DND-41 (cell line): ENCODE measurements at regions not wholly inside any gene's neighbourhood (a gene's known extent, or its start where the extent isn't known, plus 50 kb on each side); places are given as distances from the start of the nearest gene placed in this dataset.

ENCODE experiments used
- ATAC-seq: fragments of 200-7000 bp; cut with Tn5 transposase; 3 replicates; pipeline ENCODE4 v1.9.1; 2021; ENCODE audit warnings: low read depth; ENCODE audit not compliant: insufficient read depth
- DNase-seq: peaks from one replicate; pipeline ENCODE4 v3.0.0-alpha.2; 2020
- H2AFZ ChIP-seq: 2 replicates; pipeline ENCODE4 v1.6.0; 2012; ENCODE audit warnings: low read depth, low read length
- H3K27ac ChIP-seq: 2 replicates; pipeline ENCODE4 v1.5.1; 2012; ENCODE audit warnings: low read length, inconsistent platforms
- H3K27me3 ChIP-seq: fragments of 200-600 bp; sonication (generic); 2 replicates; pipeline ENCODE4 v1.6.0; 2012; ENCODE audit warnings: low read length, mild to moderate bottlenecking, inconsistent platforms; ENCODE audit not compliant: insufficient read depth, poor library complexity
- H3K36me3 ChIP-seq: 2 replicates; pipeline ENCODE4 v1.5.1; 2012; ENCODE audit warnings: low read length, inconsistent platforms; ENCODE audit not compliant: insufficient read depth
- H3K4me1 ChIP-seq: 2 replicates; pipeline ENCODE4 v1.5.1; 2012; ENCODE audit warnings: mild to moderate bottlenecking, low read length; ENCODE audit not compliant: insufficient read depth
- H3K4me2 ChIP-seq: 2 replicates; pipeline ENCODE4 v1.6.0; 2012; ENCODE audit warnings: mild to moderate bottlenecking, moderate library complexity, low read length, inconsistent platforms; ENCODE audit not compliant: insufficient read depth
- H3K4me3 ChIP-seq, 2 experiments: fragments of 200-600 bp in 1 of 2; shearing (Covaris generic) in 1 of 2; 2 replicates each; pipeline ENCODE4 v1.5.1; 2012 to 2016; ENCODE audit warnings: inconsistent platforms in 2 of 2, low read length in 2 of 2, mild to moderate bottlenecking in 2 of 2, low read depth in 1 of 2, moderate library complexity in 1 of 2
- H3K79me2 ChIP-seq: 2 replicates; pipeline ENCODE4 v1.6.0; 2012; ENCODE audit warnings: low read length, inconsistent platforms; ENCODE audit not compliant: insufficient read depth
- H3K9ac ChIP-seq: 2 replicates; pipeline ENCODE4 v1.6.0; 2012; ENCODE audit warnings: low read depth, mild to moderate bottlenecking, inconsistent platforms, low read length, moderate library complexity
- H3K9me3 ChIP-seq: 2 replicates; pipeline ENCODE4 v1.5.1; 2012; ENCODE audit warnings: low read length, moderate library complexity, mild to moderate bottlenecking, inconsistent platforms; ENCODE audit not compliant: insufficient read depth, severe bottlenecking
- H4K20me1 ChIP-seq: 2 replicates; pipeline ENCODE4 v1.6.0; 2012; ENCODE audit warnings: low read length; ENCODE audit not compliant: insufficient read depth
- EZH2 ChIP-seq: IDR thresholded peaks from 3 replicates; pipeline ENCODE4 v1.6.1; 2012; ENCODE audit warnings: borderline replicate concordance, low read depth, mild to moderate bottlenecking, moderate library complexity, low read length, inconsistent platforms; ENCODE audit not compliant: severe bottlenecking
- TF ChIP-seq, protein P1 (sequence below): IDR thresholded peaks from 2 replicates; pipeline ENCODE4 v1.5.1; 2012; ENCODE audit warnings: borderline replicate concordance, low read length, moderate library complexity, mild to moderate bottlenecking; ENCODE audit not compliant: poor library complexity, severe bottlenecking; ENCODE audit errors: extremely low read depth

DNA sequence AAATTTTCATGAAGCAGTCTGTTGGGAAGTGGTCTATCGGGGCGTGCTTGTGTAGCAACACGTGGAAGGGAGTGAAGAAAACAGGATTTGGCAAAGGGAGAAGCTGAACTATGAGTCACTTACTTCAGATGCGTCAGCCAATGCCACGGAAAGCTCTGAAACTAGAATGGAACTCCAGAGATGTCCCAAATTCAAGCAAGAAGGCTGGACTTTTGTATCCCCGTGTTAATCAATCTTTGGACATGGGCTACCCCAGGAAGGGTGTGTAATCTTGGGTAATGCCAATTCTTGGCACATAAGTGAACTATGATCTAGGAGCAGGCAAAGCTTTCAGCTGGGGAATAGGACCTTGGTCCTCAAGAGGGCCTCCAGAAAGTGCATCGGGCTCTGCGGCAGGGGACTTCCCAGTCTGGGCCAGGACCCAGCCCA lies 102.6 kb downstream of the ADSS2 start:
- no peak overlapping the region for H3K4me2 ChIP-seq
- H3K9me3 ChIP-seq: no peaks in the 10 kb centered on the region

DNA sequence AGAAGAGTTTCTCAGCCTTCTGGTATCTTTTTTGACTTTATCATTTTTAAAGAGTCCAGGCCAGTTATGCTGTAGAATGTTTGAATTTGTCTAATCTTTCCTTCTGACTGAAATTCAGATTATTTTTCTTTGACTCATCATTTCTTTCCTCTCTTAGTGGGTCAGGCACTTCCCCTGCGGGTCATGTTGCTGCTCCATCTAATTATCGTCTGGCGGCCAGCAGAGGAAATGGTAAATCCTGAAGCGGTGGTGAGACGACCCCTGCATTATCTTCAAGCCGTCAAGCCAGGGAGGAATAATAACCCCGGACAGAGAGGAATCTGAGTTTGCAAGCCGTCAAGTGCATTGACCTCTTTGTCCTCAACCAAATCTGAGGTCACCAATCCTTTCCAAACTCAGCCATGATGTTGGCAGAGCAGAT lies 102.1 kb downstream of the ADSS2 start:
- no peaks in the 10 kb centered on the region for H3K27me3 ChIP-seq
- H4K20me1 ChIP-seq: no peaks in the 10 kb centered on the region
- DNase-seq (no peak), ATAC-seq (no peak)
- no peaks in the 10 kb centered on the region for H3K79me2 ChIP-seq
- H3K27ac ChIP-seq: no peak overlapping the region
- H3K36me3 ChIP-seq: no peaks in the 10 kb centered on the region
- no peaks in the 10 kb centered on the region for H3K9me3 ChIP-seq
- TF ChIP-seq, protein P1, sequence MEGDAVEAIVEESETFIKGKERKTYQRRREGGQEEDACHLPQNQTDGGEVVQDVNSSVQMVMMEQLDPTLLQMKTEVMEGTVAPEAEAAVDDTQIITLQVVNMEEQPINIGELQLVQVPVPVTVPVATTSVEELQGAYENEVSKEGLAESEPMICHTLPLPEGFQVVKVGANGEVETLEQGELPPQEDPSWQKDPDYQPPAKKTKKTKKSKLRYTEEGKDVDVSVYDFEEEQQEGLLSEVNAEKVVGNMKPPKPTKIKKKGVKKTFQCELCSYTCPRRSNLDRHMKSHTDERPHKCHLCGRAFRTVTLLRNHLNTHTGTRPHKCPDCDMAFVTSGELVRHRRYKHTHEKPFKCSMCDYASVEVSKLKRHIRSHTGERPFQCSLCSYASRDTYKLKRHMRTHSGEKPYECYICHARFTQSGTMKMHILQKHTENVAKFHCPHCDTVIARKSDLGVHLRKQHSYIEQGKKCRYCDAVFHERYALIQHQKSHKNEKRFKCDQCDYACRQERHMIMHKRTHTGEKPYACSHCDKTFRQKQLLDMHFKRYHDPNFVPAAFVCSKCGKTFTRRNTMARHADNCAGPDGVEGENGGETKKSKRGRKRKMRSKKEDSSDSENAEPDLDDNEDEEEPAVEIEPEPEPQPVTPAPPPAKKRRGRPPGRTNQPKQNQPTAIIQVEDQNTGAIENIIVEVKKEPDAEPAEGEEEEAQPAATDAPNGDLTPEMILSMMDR: no peak
- no peak for TF ChIP-seq EZH2
- no peak overlapping the region for H2AFZ ChIP-seq
- no peak overlapping the region for H3K4me3 ChIP-seq
- H3K4me1 ChIP-seq: no peaks in the 10 kb centered on the region
- no peak overlapping the region for H3K4me2 ChIP-seq
- H3K9ac ChIP-seq: no peak overlapping the region

More for the DNA sequence above, 102.6 kb downstream of the ADSS2 start:
- Histone ChIP-seq H4K20me1 (no peaks in the 10 kb centered on the region), H3K4me3 (no peak overlapping the region), H3K36me3 (no peaks in the 10 kb centered on the region), H3K4me1 (no peaks in the 10 kb centered on the region), H3K9ac (no peak overlapping the region), H3K27me3 (no peaks in the 10 kb centered on the region), H2AFZ (no peak overlapping the region), H3K79me2 (no peaks in the 10 kb centered on the region), H3K27ac (no peak overlapping the region)
- TF ChIP-seq, protein P1: no peak
- TF ChIP-seq EZH2: no peak
- no peak for ATAC-seq
- no peak for DNase-seq

DNA sequence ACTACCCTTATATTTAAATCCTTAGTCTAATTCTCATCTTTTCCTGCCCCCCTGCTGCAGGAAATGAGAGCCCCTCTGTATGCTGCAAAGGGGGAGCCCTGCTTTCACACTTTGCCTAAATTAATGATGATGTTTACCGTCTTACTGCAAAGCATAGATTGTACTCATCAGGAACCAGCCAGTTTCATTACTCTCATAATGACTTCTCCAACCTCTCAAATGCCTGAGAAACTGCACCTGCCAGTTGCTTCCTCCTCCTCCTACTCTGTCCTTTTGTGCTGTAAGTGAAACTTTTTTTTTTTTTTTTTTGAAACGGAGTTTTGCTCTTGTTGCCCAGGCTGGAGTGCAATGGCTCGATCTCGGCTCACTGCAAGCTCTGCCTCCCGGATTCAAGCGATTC lies 101.7 kb downstream of the ADSS2 start:
- Histone ChIP-seq H3K4me1 (no peaks in the 10 kb centered on the region), H3K27ac (no peak overlapping the region), H3K36me3 (no peaks in the 10 kb centered on the region), H3K27me3 (no peaks in the 10 kb centered on the region), H3K79me2 (no peaks in the 10 kb centered on the region), H2AFZ (no peak overlapping the region), H3K4me2 (no peak overlapping the region), H4K20me1 (no peaks in the 10 kb centered on the region), H3K4me3 (no peak overlapping the region), H3K9ac (no peak overlapping the region), H3K9me3 (no peaks in the 10 kb centered on the region)
- TF ChIP-seq, protein P1: no peak
- TF ChIP-seq EZH2: no peak
- DNase-seq: no peak
- no peak for ATAC-seq
